ENCODE measurements at regions not wholly inside any gene's neighbourhood (a gene's known extent, or its start where the extent isn't known, plus 50 kb on each side); places are given as distances from the start of the nearest gene placed in this dataset.

DNA sequence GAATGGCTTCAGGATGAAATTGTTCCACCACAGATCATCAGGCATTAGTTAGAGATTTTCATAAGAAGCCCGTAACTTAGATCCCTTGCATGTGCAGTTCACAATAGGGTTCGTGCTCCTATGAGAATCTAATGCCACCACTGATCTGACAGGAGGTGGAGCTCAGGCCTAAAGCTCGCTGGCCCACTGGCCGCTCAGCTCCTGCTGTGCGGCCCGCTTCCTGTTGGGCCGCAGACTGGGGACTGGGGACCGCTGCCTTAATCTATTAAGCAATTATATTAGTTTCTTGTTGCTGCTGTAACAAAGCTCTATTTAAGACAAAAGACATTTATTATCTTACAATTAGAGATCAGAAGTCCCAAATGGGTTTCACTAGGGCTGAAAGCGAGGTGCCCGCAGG, 205.6 kb downstream of the LARP7 start:
- TF ChIP-seq POLR2A (IDR thresholded peaks at IDR 0.05) (no peak), POLR2AphosphoS5 (IDR thresholded peaks at IDR 0.05) (no peak)
- TF ChIP-seq, protein P1, sequence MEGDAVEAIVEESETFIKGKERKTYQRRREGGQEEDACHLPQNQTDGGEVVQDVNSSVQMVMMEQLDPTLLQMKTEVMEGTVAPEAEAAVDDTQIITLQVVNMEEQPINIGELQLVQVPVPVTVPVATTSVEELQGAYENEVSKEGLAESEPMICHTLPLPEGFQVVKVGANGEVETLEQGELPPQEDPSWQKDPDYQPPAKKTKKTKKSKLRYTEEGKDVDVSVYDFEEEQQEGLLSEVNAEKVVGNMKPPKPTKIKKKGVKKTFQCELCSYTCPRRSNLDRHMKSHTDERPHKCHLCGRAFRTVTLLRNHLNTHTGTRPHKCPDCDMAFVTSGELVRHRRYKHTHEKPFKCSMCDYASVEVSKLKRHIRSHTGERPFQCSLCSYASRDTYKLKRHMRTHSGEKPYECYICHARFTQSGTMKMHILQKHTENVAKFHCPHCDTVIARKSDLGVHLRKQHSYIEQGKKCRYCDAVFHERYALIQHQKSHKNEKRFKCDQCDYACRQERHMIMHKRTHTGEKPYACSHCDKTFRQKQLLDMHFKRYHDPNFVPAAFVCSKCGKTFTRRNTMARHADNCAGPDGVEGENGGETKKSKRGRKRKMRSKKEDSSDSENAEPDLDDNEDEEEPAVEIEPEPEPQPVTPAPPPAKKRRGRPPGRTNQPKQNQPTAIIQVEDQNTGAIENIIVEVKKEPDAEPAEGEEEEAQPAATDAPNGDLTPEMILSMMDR (IDR thresholded peaks at IDR 0.05), result no peak

Data from gastroesophageal sphincter (tissue), 3 donors.